ENCODE measurements at regions not wholly inside any gene's neighbourhood (a gene's known extent, or its start where the extent isn't known, plus 50 kb on each side); places are given as distances from the start of the nearest gene placed in this dataset.

DNA sequence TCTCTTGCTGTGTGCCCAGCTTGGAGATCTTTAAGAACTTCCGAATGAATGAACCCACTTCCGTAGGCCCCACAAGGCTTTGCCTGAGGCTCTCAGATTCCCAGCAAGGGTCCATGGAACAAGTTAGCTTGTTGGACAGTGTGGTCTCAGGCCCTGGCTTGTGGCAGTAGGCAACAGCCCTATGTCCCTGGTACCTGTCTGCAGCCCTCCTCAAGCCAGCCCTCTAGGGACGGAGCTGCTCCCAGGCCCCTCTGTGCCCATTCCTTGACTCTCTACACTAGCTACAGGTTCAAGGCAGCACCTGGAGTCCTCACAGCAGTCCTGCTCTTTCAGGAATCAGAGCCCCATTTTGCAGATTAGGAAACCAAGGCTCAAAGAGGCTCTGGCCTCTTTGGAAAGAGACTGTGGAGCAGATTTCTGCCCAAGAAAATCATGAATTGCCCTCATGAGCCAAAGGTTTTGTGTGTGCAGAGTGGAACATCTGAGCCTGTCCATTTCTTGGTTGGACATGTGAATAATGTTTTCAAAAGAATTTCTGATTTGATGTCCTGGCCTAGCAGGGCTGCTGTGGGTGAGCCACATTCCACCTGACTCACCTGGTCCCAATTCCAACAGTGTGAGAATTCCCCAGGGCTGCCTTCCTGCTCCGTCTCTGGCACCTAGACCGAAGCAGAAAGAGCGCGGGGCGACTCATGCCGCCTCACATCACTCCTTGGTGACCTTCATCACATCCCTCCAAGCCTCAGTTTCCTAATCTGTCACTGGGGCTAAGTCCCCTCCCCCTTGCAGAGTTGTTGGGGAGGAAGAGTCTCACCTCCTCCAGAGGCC is 131.7 kb downstream of the BARX1 start:
- no peak overlapping the region for H3K14ac ChIP-seq (ENCODE audit: low read length)
- H3K9me3 ChIP-seq (ENCODE audit: insufficient read depth, low read depth, low read length), result peaks cover 6% of the 10 kb centered on the region
- H2AFZ ChIP-seq (ENCODE audit: insufficient read depth, low read length, poor library complexity), result no peak overlapping the region
- H4K91ac ChIP-seq (ENCODE audit: low read depth, low read length), result no peak overlapping the region
- no peak overlapping the region for H3K4me2 ChIP-seq (ENCODE audit: low read length)
- H3K18ac ChIP-seq (ENCODE audit: low read length), result no peak overlapping the region
- H2BK5ac ChIP-seq (ENCODE audit: low read depth, low read length, poor library complexity), result no peak overlapping the region
- no peak overlapping the region for H3K9ac ChIP-seq (ENCODE audit: low read length)
- H2AK5ac ChIP-seq (ENCODE audit: low read length), result no peak overlapping the region
- DNase-seq, result peak; percentile 46 to 70
- H3K27ac ChIP-seq (ENCODE audit: low read depth, low read length), result no peak overlapping the region
- H3K79me2 ChIP-seq (ENCODE audit: control insufficient read depth, insufficient read depth, low read length, poor library complexity), result no peaks in the 10 kb centered on the region
- no peak overlapping the region for H3K4ac ChIP-seq (ENCODE audit: low read depth, low read length)
- no peak overlapping the region for H4K12ac ChIP-seq (ENCODE audit: low read depth, low read length)
- H4K8ac ChIP-seq (ENCODE audit: low read depth, low read length), result no peak overlapping the region
- no peaks in the 10 kb centered on the region for H3K27me3 ChIP-seq (ENCODE audit: insufficient read depth, low read length)
- H3K79me1 ChIP-seq (ENCODE audit: low read length), result no peaks in the 10 kb centered on the region
- no peak overlapping the region for H3K23ac ChIP-seq (ENCODE audit: low read length)
- H3K36me3 ChIP-seq (ENCODE audit: control insufficient read depth in 1 of 2, insufficient read depth in 2 of 2, low read length in 2 of 2), result no peaks in the 10 kb centered on the region
- no peaks in the 10 kb centered on the region for H3K4me1 ChIP-seq (ENCODE audit: control insufficient read depth in 1 of 2, insufficient read depth in 2 of 2, low read length in 2 of 2)
- WGBS (ENCODE audit: extremely low coverage, insufficient coverage, insufficient read length), result no CpG with 5 or more reads among the region's 9 CpGs
- H3K4me3 ChIP-seq (ENCODE audit: low read depth, low read length), result no peak overlapping the region
- H2BK12ac ChIP-seq (ENCODE audit: low read length), result no peak overlapping the region
- no peak overlapping the region for H2BK120ac ChIP-seq (ENCODE audit: insufficient read depth, low read length, poor library complexity)

DNA sequence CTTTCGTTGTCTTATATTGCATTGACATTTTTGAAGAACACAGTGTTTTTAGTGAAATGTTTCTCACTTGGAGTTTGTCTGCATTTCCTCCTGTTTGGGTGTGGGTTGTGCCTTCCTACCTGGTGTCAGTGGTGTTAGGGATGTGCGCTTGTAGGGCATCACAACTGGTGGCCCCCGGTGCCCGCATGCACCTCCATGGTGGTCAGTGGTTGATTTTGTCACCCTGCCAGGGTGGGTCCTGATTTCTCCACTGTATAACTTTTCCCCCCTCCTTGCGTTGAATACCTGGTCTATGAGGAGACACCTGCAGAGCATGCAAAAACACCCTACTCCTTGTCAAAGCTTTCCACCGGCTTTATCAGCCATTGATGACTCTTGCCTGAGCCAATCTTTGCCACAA is 132.9 kb downstream of the BARX1 start:
- Histone ChIP-seq H3K23ac (ENCODE audit: low read length) (no peak overlapping the region), H3K4ac (ENCODE audit: low read depth, low read length) (no peak overlapping the region), H3K14ac (ENCODE audit: low read length) (no peak overlapping the region), H3K36me3 (ENCODE audit: control insufficient read depth in 1 of 2, insufficient read depth in 2 of 2, low read length in 2 of 2) (no peaks in the 10 kb centered on the region), H3K27me3 (ENCODE audit: insufficient read depth, low read length) (no peaks in the 10 kb centered on the region), H2BK5ac (ENCODE audit: low read depth, low read length, poor library complexity) (no peak overlapping the region), H3K27ac (ENCODE audit: low read depth, low read length) (no peak overlapping the region), H3K9me3 (ENCODE audit: insufficient read depth, low read depth, low read length) (peaks cover 6% of the 10 kb centered on the region), H3K79me1 (ENCODE audit: low read length) (no peaks in the 10 kb centered on the region), H2AFZ (ENCODE audit: insufficient read depth, low read length, poor library complexity) (no peak overlapping the region), H3K18ac (ENCODE audit: low read length) (no peak overlapping the region), H3K4me3 (ENCODE audit: low read depth, low read length) (no peak overlapping the region), H4K12ac (ENCODE audit: low read depth, low read length) (no peak overlapping the region), H4K91ac (ENCODE audit: low read depth, low read length) (no peak overlapping the region), H2BK120ac (ENCODE audit: insufficient read depth, low read length, poor library complexity) (no peak overlapping the region), H3K79me2 (ENCODE audit: control insufficient read depth, insufficient read depth, low read length, poor library complexity) (no peaks in the 10 kb centered on the region), H3K4me2 (ENCODE audit: low read length) (no peak overlapping the region), H3K9ac (ENCODE audit: low read length) (no peak overlapping the region), H2BK12ac (ENCODE audit: low read length) (no peak overlapping the region), H4K8ac (ENCODE audit: low read depth, low read length) (no peak overlapping the region), H2AK5ac (ENCODE audit: low read length) (no peak overlapping the region), H3K4me1 (ENCODE audit: control insufficient read depth in 1 of 2, insufficient read depth in 2 of 2, low read length in 2 of 2) (no peaks in the 10 kb centered on the region)
- no CpG with 5 or more reads among the region's 6 CpGs for WGBS (ENCODE audit: extremely low coverage, insufficient coverage, insufficient read length)
- no peak for DNase-seq

DNA sequence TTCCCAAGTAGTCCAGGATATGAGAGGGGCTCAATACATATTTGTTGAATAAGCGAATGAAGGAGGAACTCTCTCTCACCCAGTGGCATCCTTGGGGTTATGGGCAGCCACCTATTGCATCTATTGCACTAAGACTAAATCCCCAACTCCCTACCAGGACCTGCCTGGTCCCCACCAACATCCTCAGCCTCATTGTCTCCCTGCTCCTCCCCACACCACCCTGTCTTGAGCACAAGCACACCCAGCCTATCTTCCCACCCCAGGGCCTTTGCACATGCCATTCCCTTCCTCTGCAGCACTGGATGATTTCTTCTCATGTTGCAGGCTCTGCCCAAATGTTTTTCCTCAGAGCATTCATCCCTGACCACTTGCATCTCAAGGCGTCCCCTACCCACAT is 133.8 kb downstream of the BARX1 start:
- H3K27ac ChIP-seq (ENCODE audit: low read depth, low read length), result no peak overlapping the region

DNA sequence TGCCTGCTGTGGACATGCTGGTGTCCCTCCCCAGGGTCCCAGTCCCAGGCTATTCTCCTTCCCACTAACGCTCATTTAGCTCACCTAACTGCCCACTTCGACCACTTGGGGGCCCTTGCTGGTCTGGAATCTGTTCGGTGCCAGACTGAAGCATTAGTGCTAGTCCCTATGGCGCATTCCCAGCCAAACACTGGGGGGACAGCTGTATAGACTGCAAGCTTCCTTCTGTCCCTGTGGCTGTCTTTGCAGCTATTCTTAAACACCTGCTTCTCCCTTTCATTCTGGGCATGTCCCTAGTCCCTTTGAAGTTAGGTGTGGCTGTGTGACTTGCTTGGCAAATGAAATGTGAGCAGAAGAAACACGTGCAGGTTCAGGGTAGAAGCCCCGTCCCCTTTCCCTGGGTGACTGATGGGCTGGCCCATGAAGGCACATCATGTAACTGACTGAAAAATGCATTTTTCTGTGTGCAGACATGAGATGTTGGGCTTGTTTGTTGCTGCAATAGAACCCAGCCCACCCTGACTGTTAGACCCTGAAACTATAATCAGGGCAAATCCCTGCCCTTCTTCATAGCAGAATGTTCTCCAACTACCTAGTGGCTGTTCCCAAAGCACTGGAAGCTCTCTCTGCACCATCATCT is 134.4 kb downstream of the BARX1 start:
- WGBS (ENCODE audit: extremely low coverage, insufficient coverage, insufficient read length), result no CpG with 5 or more reads among the region's 6 CpGs
- H3K18ac ChIP-seq (ENCODE audit: low read length), result no peak overlapping the region
- no peaks in the 10 kb centered on the region for H3K36me3 ChIP-seq (ENCODE audit: control insufficient read depth in 1 of 2, insufficient read depth in 2 of 2, low read length in 2 of 2)
- H2BK5ac ChIP-seq (ENCODE audit: low read depth, low read length, poor library complexity), result no peak overlapping the region
- no peak overlapping the region for H3K27ac ChIP-seq (ENCODE audit: low read depth, low read length)
- H2BK12ac ChIP-seq (ENCODE audit: low read length), result no peak overlapping the region
- H4K91ac ChIP-seq (ENCODE audit: low read depth, low read length), result no peak overlapping the region
- H2BK120ac ChIP-seq (ENCODE audit: insufficient read depth, low read length, poor library complexity), result no peak overlapping the region
- H3K4ac ChIP-seq (ENCODE audit: low read depth, low read length), result no peak overlapping the region
- H3K9ac ChIP-seq (ENCODE audit: low read length), result no peak overlapping the region
- no peak overlapping the region for H3K4me2 ChIP-seq (ENCODE audit: low read length)
- DNase-seq, result no peak
- H3K9me3 ChIP-seq (ENCODE audit: insufficient read depth, low read depth, low read length), result peaks cover 3% of the 10 kb centered on the region
- no peaks in the 10 kb centered on the region for H3K4me1 ChIP-seq (ENCODE audit: control insufficient read depth in 1 of 2, insufficient read depth in 2 of 2, low read length in 2 of 2)
- no peaks in the 10 kb centered on the region for H3K79me2 ChIP-seq (ENCODE audit: control insufficient read depth, insufficient read depth, low read length, poor library complexity)
- H4K8ac ChIP-seq (ENCODE audit: low read depth, low read length), result no peak overlapping the region
- H3K4me3 ChIP-seq (ENCODE audit: low read depth, low read length), result no peak overlapping the region
- H4K12ac ChIP-seq (ENCODE audit: low read depth, low read length), result no peak overlapping the region
- H3K23ac ChIP-seq (ENCODE audit: low read length), result no peak overlapping the region
- H2AK5ac ChIP-seq (ENCODE audit: low read length), result no peak overlapping the region
- H2AFZ ChIP-seq (ENCODE audit: insufficient read depth, low read length, poor library complexity), result no peak overlapping the region
- no peaks in the 10 kb centered on the region for H3K27me3 ChIP-seq (ENCODE audit: insufficient read depth, low read length)
- H3K79me1 ChIP-seq (ENCODE audit: low read length), result no peaks in the 10 kb centered on the region
- no peak overlapping the region for H3K14ac ChIP-seq (ENCODE audit: low read length)

More for the DNA sequence above, 133.8 kb downstream of the BARX1 start:
- Histone ChIP-seq H4K91ac (ENCODE audit: low read depth, low read length) (no peak overlapping the region), H3K4me3 (ENCODE audit: low read depth, low read length) (no peak overlapping the region), H3K4me2 (ENCODE audit: low read length) (no peak overlapping the region), H4K12ac (ENCODE audit: low read depth, low read length) (no peak overlapping the region), H3K18ac (ENCODE audit: low read length) (no peak overlapping the region), H3K9me3 (ENCODE audit: insufficient read depth, low read depth, low read length) (peaks cover 6% of the 10 kb centered on the region), H2BK5ac (ENCODE audit: low read depth, low read length, poor library complexity) (no peak overlapping the region), H2BK12ac (ENCODE audit: low read length) (no peak overlapping the region), H3K27me3 (ENCODE audit: insufficient read depth, low read length) (no peaks in the 10 kb centered on the region), H3K79me2 (ENCODE audit: control insufficient read depth, insufficient read depth, low read length, poor library complexity) (no peaks in the 10 kb centered on the region), H3K23ac (ENCODE audit: low read length) (no peak overlapping the region), H2AK5ac (ENCODE audit: low read length) (no peak overlapping the region), H3K4ac (ENCODE audit: low read depth, low read length) (no peak overlapping the region), H2AFZ (ENCODE audit: insufficient read depth, low read length, poor library complexity) (no peak overlapping the region), H3K79me1 (ENCODE audit: low read length) (no peaks in the 10 kb centered on the region), H3K4me1 (ENCODE audit: control insufficient read depth in 1 of 2, insufficient read depth in 2 of 2, low read length in 2 of 2) (no peaks in the 10 kb centered on the region), H3K9ac (ENCODE audit: low read length) (no peak overlapping the region), H2BK120ac (ENCODE audit: insufficient read depth, low read length, poor library complexity) (no peak overlapping the region), H4K8ac (ENCODE audit: low read depth, low read length) (no peak overlapping the region), H3K36me3 (ENCODE audit: control insufficient read depth in 1 of 2, insufficient read depth in 2 of 2, low read length in 2 of 2) (no peaks in the 10 kb centered on the region), H3K14ac (ENCODE audit: low read length) (no peak overlapping the region)
- WGBS (ENCODE audit: extremely low coverage, insufficient coverage, insufficient read length), result no CpG with 5 or more reads among the region's 2 CpGs
- no peak for DNase-seq
